GM12865 (cell line): ENCODE measurements at regions not wholly inside any gene's neighbourhood (a gene's known extent, or its start where the extent isn't known, plus 50 kb on each side); places are given as distances from the start of the nearest gene placed in this dataset.

Experiments
- DNase-seq: peaks from one replicate; pipeline ENCODE4 v3.0.0; 2010; ENCODE audit warnings: low read depth
- H3K4me3 ChIP-seq: 2 replicates; pipeline ENCODE4 v1.5.1; 2011; ENCODE audit warnings: mild to moderate bottlenecking, low read depth, low read length, control low read depth
- CTCF ChIP-seq: IDR thresholded peaks from 2 replicates; pipeline ENCODE4 v1.5.1; 2011; ENCODE audit warnings: low read length, control low read depth, low read depth, inconsistent platforms; ENCODE audit not compliant: insufficient read depth; ENCODE audit errors: missing control alignments

GRCh38 chr1:201754353-201754752 lies 74.6 kb upstream of the IPO9 start:
- no peak for DNase-seq
- no peak overlapping the region for H3K4me3 ChIP-seq
- TF ChIP-seq CTCF: no peak

- TF ChIP-seq CTCF: no peak
- DNase-seq: no peak
- H3K4me3 ChIP-seq: no peak overlapping the region
Observed at GRCh38 chr1:201755200-201755599, 73.8 kb upstream of the IPO9 start.

- TF ChIP-seq CTCF: no peak
- DNase-seq: no peak
- no peak overlapping the region for H3K4me3 ChIP-seq
Observed at GRCh38 chr1:201756406-201756805, 72.6 kb upstream of the IPO9 start.

- TF ChIP-seq CTCF: no peak
- DNase-seq: no peak
- H3K4me3 ChIP-seq: no peak overlapping the region
Observed at GRCh38 chr1:201758499-201759050, 70.4 kb upstream of the IPO9 start.

GRCh38 chr1:201759194-201759815 lies 69.7 kb upstream of the IPO9 start:
- DNase-seq: no peak
- no peak for TF ChIP-seq CTCF
- H3K4me3 ChIP-seq: no peak overlapping the region

- no peak for DNase-seq
- no peak for TF ChIP-seq CTCF
- H3K4me3 ChIP-seq: no peak overlapping the region
Observed at GRCh38 chr1:201760516-201760915, 68.4 kb upstream of the IPO9 start.

GRCh38 chr1:201761178-201761577 lies 67.8 kb upstream of the IPO9 start:
- H3K4me3 ChIP-seq: no peak overlapping the region
- no peak for DNase-seq
- no peak for TF ChIP-seq CTCF
